ENCODE measurements at regions not wholly inside any gene's neighbourhood (a gene's known extent, or its start where the extent isn't known, plus 50 kb on each side); places are given as distances from the start of the nearest gene placed in this dataset.

DNA sequence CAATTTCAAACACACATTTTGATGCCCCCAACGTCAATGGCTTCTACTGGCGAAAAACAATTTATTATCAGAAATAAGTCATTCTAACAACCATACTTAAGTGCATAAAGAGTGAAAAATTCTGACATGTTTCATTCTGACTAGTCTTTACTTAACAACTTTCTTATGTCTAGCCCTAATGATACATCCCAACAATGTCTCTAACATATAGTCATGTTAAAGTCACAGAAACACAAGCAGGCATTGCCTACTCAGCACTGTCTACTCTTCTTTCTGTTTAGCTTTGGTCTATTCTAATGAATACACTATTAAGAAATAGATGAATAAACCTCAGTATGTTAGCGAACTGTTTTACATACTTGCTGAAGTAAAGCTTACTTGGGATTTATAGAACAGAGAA lies 105.8 kb upstream of the DUSP10 start:
- Histone ChIP-seq H4K5ac (ENCODE audit: insufficient read length, low read depth, low read length) (no peak overlapping the region), H3K4me1 (replicated peaks in 1 of 4; ENCODE audit: control insufficient read depth in 3 of 4, insufficient read depth in 4 of 4, low read length in 3 of 4) (no peaks in the 10 kb centered on the region), H3K4me2 (ENCODE audit: insufficient read depth in 1 of 2, low read depth in 2 of 2, low read length in 2 of 2) (no peak overlapping the region), H3K9me3 (ENCODE audit: insufficient read depth in 2 of 2, low read depth in 1 of 2, low read length in 1 of 2) (no peaks in the 10 kb centered on the region), H3K4me3 (ENCODE audit: extremely low read depth in 1 of 4, insufficient read depth in 2 of 4, low read depth in 3 of 4, low read length in 4 of 4) (no peak overlapping the region), H3K14ac (ENCODE audit: insufficient read length) (no peak overlapping the region), H4K8ac (ENCODE audit: extremely low read depth, insufficient read depth, low read length) (no peak overlapping the region), H3K23ac (ENCODE audit: insufficient read length) (no peak overlapping the region), H3K56ac (replicated peaks; ENCODE audit: insufficient read length, low read depth, low read length) (no peak overlapping the region), H4K91ac (replicated peaks; ENCODE audit: insufficient read length, low read length) (no peak overlapping the region), H3K27ac (ENCODE audit: low read depth, low read length) (no peak overlapping the region), H2AK5ac (ENCODE audit: low read depth, low read length) (no peak overlapping the region), H3K9ac (replicated peaks in 1 of 4; ENCODE audit: extremely low read depth in 1 of 4, low read depth in 3 of 4, low read length in 3 of 4) (no peak overlapping the region), H3K79me1 (ENCODE audit: low read depth, low read length) (no peaks in the 10 kb centered on the region), H2BK120ac (replicated peaks; ENCODE audit: low read depth, low read length) (no peak overlapping the region), H2BK12ac (ENCODE audit: low read depth, low read length) (no peak overlapping the region), H3K36me3 (ENCODE audit: control insufficient read depth in 2 of 4, insufficient read depth in 4 of 4, low read length in 3 of 4) (no peaks in the 10 kb centered on the region), H3K4ac (replicated peaks; ENCODE audit: insufficient read length, low read depth, low read length) (no peak overlapping the region), H3K23me2 (ENCODE audit: low read depth, low read length) (peaks cover 2% of the 10 kb centered on the region; the same call in 1 of the 2 replicates), H2AFZ (ENCODE audit: low read length) (no peak overlapping the region), H4K20me1 (replicated peaks in 1 of 2; ENCODE audit: control insufficient read depth in 1 of 2, insufficient read depth in 2 of 2, low read length in 2 of 2) (no peaks in the 10 kb centered on the region), H2BK15ac (ENCODE audit: low read length) (no peak overlapping the region), H2BK5ac (ENCODE audit: low read depth, low read length) (no peak overlapping the region), H3K79me2 (ENCODE audit: control insufficient read depth in 1 of 2, insufficient read depth in 2 of 2, low read length in 2 of 2) (no peaks in the 10 kb centered on the region), H3K27me3 (replicated peaks in 1 of 4; ENCODE audit: control insufficient read depth in 3 of 4, extremely low read depth in 1 of 4, insufficient read depth in 3 of 4, low read length in 3 of 4) (peaks cover 0 to 1% (median 0%) of the 10 kb centered on the region in 4 experiments; a peak in 1 of 7 replicates), H2BK20ac (ENCODE audit: low read length) (no peak overlapping the region), H3K18ac (ENCODE audit: extremely low read depth, low read length) (no peak overlapping the region)
- ChIA-PET POLR2A (ENCODE audit: partially characterized antibody) (no interaction called here), CTCF (ENCODE audit: partially characterized antibody) (interaction anchor here (0.6 kb wide), 1 partner anchor 31 kb away, joined by 3 read pairs; no protein-coding TSS in a partner anchor)
- TF ChIP-seq SUZ12 (IDR thresholded peaks at IDR 0.05; ENCODE audit: low read length) (no peak), POLR2AphosphoS5 (IDR thresholded peaks at IDR 0.05; ENCODE audit: low read depth, low read length) (no peak), POU5F1 (IDR thresholded peaks at IDR 0.05; ENCODE audit: low read depth, low read length) (no peak), SAP30 (IDR thresholded peaks at IDR 0.05; ENCODE audit: insufficient read depth, insufficient replicate concordance, low read length) (no peak), POLR2A (IDR thresholded peaks at IDR 0.05; ENCODE audit: control extremely low read depth in 1 of 2, low read depth in 2 of 2, low read length in 2 of 2) (no peak), TBP (IDR thresholded peaks at IDR 0.05; ENCODE audit: low read depth, low read length) (no peak), HDAC2 (IDR thresholded peaks at IDR 0.05; ENCODE audit: borderline replicate concordance in 1 of 2, low read depth in 2 of 2, low read length in 2 of 2) (no peak), RBBP5 (IDR thresholded peaks at IDR 0.05; ENCODE audit: borderline replicate concordance, low read depth, low read length) (no peak)
- no peak for DNase-seq (ENCODE audit: low read depth in 1 of 2, low spot score in 2 of 2)
- WGBS, 2 experiments (ENCODE audit: extremely low coverage in 1 of 2, insufficient coverage in 1 of 2, insufficient read length in 1 of 2, insufficient replicate concordance in 2 of 2, low coverage in 1 of 2, low lambda C conversion rate in 2 of 2, missing lambda C conversion rate in 1 of 2), result 94% methylated on average over 3 of the region's 3 CpGs; no CpG with 5 or more reads in 1 of the 2 experiments
- FAIRE-seq, result no peak

Data from H1 (cell line).